Left colon (tissue), 2 donors: ENCODE measurements at regions not wholly inside any gene's neighbourhood (a gene's known extent, or its start where the extent isn't known, plus 50 kb on each side); places are given as distances from the start of the nearest gene placed in this dataset.
"Not testable (repeated sequence)": the region's sequence is repeated elsewhere in the genome, so short reads cannot be mapped to it uniquely, and the experiment has no call there.

ENCODE experiments used
- ATAC-seq: fragments of 200-7000 bp; cut with Tn5 transposase; one replicate; pipeline ENCODE4 v1.9.1; 2020; ENCODE audit warnings: mild to moderate bottlenecking, moderate library complexity
- DNase-seq, 2 donors: peaks; one replicate each; pipeline ENCODE4 v3.0.0-alpha.2; 2020
- intact Hi-C, 2 donors: fragments of 100-400 bp; cut with DNase I in 1 of 2; cut with micrococcal nuclease in 1 of 2; formaldehyde crosslinking; loops; one replicate each; pipeline versions ENCODE4 v1.11.2 to v1.14.0; 2022; cut with DNase I, micrococcal nuclease
- donor health status: DM: no; HTN: no; CAD: no.
- donor health status: DM: yes; HTN: yes; CAD: no.

DNA sequence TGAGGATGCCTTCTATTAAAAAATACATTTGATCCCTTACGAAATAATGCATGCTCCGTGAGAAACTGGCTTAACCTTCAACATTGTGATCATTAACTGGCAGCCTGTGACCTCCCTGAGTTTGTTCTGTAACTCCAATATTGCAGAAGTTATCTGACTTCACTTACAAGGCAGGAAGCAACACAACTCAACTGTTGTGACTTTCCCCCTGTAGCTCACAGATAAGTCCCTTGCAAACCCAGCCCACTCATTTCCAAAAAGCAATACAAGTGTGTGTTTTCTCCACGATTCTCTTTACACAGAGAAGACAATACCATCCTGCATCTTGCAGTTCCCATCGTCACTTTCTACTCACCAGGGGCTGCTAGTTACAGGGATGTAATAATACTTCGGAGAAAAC is 304.7 kb upstream of the TMEM132C start:
- peak; percentile 16 for ATAC-seq
- intact Hi-C loops = no loop called here
- DNase-seq = no peak

- ATAC-seq = no peak
- intact Hi-C loops = no loop called here
- no peak for DNase-seq
Observed at GRCh38 chr12:127963933-127964332, 303.0 kb upstream of the TMEM132C start.

- DNase-seq = no peak
- intact Hi-C loops = no loop called here
- peak; percentile 55 for ATAC-seq
Observed at GRCh38 chr12:127964717-127965116, 302.3 kb upstream of the TMEM132C start.

DNA sequence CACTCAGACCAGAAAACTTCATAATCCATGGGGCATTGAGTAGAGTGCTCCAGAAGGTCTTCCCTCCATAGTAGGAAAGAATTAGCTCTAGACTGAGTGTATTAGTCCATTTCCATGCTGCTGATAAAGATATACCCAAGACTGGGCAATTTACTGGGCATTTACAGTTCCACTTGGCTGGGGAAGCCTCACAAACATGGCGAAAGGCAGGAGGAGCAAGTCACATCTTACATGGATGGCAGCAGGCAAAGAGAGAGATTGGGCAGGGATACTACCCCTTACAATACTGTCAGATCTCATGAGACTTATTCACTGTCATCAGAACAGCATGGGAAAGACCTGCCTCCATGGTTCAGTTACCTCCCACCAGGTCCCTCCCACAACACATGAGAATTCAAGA is 300.6 kb upstream of the TMEM132C start:
- ATAC-seq (no peak), DNase-seq (no peak)
- intact Hi-C loops = no loop called here

DNA sequence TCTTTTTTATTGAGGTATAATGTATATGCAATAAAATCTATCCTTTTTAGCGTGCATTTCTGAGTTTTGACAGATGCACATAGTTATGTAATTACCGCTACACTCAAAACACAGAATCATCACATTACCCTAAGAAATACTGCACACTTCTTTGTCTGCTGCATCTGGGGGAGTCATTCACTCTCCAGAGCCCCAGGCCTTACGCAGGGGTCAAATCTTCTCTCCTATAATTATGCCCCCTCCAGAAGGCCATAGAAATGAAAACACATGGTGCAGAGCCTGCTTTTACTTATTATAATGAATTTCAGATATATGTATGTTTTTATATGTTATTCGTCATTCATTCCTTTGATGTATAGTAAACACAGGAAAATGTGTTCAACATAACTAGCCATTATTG is 296.5 kb upstream of the TMEM132C start:
- ATAC-seq = no peak
- intact Hi-C loops = no loop called here

GRCh38 chr12:127980585-127980984 is 286.4 kb upstream of the TMEM132C start:
- DNase-seq = no peak
- ATAC-seq = no peak
- intact Hi-C loops = no loop called here

More for the DNA sequence above, 296.5 kb upstream of the TMEM132C start:
- no peak for DNase-seq

GRCh38 chr12:127981875-127982274 is 285.1 kb upstream of the TMEM132C start:
- intact Hi-C loops = no loop called here
- ATAC-seq (no peak), DNase-seq (no peak)

GRCh38 chr12:127983213-127983791 is 283.7 kb upstream of the TMEM132C start:
- ATAC-seq, DNase-seq, intact Hi-C loops: not testable (repeated sequence)

DNA sequence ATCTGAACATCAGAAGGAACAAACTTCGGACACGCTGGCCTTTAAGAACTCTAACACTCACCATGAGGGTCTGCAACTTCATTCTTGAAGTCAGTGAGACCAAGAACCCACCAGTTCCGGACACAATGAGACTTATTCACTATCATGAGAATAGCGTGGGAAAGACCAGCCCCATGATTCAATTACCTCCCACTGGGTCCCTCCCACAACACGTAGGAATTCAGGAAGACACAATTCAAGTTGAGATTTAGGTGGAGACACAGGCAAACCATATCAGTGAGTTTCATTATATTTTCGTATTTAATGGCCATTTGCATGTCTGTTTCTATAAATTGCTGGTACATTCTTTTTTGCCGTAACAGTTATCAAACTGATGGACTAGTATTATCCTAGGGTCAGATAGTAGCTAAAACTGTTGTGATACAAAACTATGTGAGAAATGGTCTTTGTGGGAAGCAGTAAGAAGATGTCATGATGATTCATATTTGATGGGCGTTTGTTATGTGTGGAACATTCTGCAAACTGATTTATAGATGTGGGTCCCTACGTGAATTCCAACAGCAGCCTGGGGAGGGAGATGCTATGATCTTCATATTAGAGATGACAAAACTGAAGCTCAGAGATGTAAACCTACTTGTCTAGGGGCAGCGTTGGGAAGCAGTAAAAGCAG is 282.4 kb upstream of the TMEM132C start:
- intact Hi-C loops = no loop called here
- no peak for ATAC-seq
- DNase-seq = no peak

- intact Hi-C loops = no loop called here
- peak; percentile 30 to 53 for DNase-seq
- ATAC-seq = peak; percentile 96
Observed at GRCh38 chr12:127987199-127987901, 279.6 kb upstream of the TMEM132C start.

- DNase-seq = no peak
- intact Hi-C loops = no loop called here
- ATAC-seq = no peak
Observed at GRCh38 chr12:127991485-127991884, 275.5 kb upstream of the TMEM132C start.

- intact Hi-C loops = no loop called here
- DNase-seq (no peak), ATAC-seq (no peak)
Observed at GRCh38 chr12:127998988-127999387, 268.0 kb upstream of the TMEM132C start.

DNA sequence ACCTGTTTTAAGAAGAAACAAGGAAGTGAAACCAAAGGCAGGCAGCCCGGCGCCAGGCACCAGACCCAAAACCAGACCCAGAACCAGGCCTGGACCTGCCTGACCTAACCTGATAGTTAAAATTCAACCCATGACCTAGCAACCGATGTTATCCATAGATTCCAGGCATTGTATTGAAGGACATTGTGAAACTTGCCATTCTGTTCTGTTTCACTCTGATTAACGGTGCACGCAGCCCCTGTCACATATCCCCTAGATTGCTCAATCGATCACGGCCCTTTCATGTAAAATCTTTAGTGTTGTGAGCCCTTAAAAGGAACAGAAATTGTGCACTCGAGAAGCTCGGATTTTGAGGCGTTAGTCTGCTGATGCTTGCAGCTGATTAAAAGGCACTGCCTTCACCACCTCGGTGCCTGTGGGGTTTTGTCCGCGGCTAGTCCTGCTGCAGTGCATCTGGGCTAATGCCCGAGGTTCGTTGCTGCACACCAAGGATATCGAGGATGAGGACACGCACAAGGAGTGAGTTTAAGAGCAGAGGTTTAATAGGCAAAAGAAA is 262.5 kb upstream of the TMEM132C start:
- DNase-seq (no peak), ATAC-seq (no peak)
- intact Hi-C loops = no loop called here

- ATAC-seq (no peak), DNase-seq (no peak)
- intact Hi-C loops = no loop called here
Observed at GRCh38 chr12:128007250-128007649, 259.7 kb upstream of the TMEM132C start.

DNA sequence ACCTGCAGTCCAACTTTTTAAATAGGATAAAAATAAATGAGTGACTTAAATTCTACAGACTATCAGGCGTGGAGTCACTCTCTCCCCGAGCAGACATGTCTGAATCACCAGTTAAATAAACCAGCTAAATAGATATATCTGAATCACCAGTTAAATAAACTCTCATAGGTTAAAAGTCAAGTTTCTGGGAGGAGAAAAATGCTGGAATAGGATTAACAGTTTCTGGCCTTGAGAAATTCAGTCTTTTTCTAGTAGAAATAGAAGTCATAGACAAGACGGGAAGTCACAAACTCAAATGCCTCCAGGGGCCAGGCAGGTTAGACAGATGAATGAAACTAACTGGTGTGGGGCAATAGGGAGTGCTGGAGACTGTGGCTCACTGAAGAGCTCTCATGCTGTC is 258.6 kb upstream of the TMEM132C start:
- DNase-seq = no peak
- intact Hi-C loops = no loop called here
- ATAC-seq = no peak

DNA sequence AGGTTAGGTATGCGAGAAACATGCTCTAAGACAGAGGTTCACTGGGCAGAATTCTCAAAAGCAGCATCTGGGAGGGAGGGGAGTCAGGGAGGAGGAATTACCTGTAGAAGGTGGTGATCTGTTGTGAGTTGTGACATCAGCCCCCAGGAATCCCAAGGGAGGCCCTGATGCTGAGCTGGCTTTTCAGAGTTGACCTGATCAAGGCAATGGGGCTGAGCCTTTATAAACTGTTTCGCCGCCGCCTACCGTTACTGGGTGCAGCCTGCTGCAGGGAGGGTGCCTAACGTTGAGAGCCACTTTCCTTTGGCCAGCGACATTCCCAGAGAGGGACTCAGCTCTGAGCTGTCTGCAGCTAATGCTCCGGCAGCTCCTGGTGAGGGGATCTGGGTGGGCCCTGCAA is 257.9 kb upstream of the TMEM132C start:
- intact Hi-C loops = no loop called here
- DNase-seq (no peak), ATAC-seq (no peak)

- intact Hi-C loops = no loop called here
- ATAC-seq = peak; percentile 67
- DNase-seq = peak in 1 of 2 donors; percentile 40
Observed at GRCh38 chr12:128012110-128012509, 254.9 kb upstream of the TMEM132C start.

DNA sequence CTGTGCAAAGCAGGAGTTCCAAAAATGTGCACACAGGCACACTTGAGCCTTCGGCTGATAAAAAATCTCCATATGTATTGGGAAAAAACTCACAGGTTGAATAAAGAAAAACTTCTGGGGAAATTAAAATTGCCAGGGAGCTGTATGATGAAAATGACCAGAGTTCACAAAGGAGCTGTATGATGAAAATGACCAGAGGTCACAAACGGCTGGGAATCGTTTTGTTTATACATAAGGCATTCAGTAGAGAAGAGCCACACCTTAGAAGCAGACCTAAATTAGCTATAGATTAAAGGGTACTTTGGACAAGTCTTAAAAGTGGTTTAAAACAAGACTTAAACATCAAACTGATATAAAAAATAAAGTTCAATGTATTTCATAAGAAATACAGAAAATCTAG is 251.7 kb upstream of the TMEM132C start:
- ATAC-seq (peak; percentile 90), DNase-seq (peak; percentile 25 to 36)
- intact Hi-C loops = no loop called here

DNA sequence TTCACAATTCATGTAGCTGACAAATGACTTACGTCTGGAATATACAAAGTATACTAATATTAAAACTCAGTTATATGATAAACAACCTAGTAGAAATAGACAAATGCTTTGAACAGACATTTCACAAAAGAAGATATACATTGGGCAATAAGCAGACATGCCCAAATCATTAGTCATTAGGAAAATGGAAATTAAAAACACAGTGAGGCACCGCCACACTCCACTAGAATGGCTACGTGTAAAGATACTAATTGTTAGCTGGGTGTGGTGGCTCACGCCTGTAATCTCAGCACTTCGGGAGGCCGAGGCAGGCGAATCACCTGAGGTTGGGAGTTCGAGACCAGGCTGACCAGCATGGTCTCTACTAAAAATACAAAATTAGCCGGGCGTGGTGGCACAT is 248.9 kb upstream of the TMEM132C start:
- no peak for DNase-seq
- no peak for ATAC-seq
- intact Hi-C loops = no loop called here

- intact Hi-C loops = no loop called here
- ATAC-seq (no peak), DNase-seq (no peak)
Observed at GRCh38 chr12:128019996-128020544, 246.9 kb upstream of the TMEM132C start.
